NCI-H1092 treated with DMSO at 0.1 percent for 48 hours (cell line): ENCODE measurements at regions not wholly inside any gene's neighbourhood (a gene's known extent, or its start where the extent isn't known, plus 50 kb on each side); places are given as distances from the start of the nearest gene placed in this dataset.
"Not testable (repeated sequence)": the region's sequence is repeated elsewhere in the genome, so short reads cannot be mapped to it uniquely, and the experiment has no call there.

Source experiments
- DNase-seq: peaks from one replicate; lab custom pipeline; 2025; lab: John Stamatoyannopoulos, UW

DNA sequence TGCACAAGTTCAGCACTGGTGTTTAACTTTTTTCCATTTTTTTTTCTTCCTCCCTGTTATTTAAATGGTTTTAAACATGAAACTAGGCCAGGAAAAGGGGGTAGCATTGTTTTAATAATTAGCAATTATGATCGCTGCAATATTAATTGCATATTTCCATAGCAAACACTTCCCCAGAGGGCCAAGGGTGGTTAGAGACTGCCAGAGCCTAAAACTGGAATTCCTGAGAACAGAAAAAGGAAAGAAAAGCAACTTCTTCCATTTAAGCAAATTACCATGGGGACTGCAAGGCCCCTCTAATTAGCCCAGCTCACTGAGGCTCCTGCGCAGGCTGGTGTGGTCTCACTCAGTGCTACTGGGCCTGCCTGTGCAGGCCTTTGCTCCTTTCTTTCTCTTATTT, 201.5 kb downstream of the SMAD2 start:
- DNase-seq = no peak

DNA sequence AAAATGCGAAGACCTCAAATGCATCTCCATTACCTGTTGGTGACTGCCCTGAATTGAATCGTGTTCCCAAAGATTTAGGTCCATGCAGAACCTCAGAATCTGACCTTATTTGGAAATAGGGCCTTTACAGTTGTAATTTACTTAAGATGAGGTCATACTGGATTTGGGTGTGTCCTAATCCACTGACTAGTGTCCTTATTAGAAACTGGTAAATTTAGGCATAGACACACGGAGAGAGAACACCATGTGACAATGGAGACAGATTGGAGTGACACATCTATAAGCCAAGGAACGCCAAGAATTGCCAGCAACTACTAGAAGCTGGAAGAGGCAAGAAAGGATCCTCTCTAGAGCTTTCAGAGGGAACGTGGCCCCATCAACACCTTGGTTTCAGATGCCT, 203.1 kb downstream of the SMAD2 start:
- DNase-seq = no peak

DNA sequence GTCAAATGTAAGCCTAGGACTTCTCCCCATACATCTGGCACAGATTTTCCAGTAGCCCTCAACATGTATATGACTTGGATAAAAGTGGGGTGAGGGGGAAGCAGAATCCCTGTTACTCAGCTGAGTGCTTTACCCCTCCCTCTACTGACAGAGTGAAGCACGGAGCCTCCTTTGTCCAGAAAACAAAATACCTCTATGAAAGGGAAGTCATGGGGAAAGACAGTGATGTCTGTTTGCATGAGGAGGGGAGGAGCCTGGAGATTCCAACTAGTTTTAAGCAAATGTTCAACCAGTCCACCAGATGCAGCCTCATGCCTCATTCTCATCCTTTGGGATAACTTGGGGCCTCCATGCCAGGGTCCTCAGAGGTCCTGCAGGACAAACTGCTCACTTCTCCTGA, 203.9 kb downstream of the SMAD2 start:
- no peak for DNase-seq

DNA sequence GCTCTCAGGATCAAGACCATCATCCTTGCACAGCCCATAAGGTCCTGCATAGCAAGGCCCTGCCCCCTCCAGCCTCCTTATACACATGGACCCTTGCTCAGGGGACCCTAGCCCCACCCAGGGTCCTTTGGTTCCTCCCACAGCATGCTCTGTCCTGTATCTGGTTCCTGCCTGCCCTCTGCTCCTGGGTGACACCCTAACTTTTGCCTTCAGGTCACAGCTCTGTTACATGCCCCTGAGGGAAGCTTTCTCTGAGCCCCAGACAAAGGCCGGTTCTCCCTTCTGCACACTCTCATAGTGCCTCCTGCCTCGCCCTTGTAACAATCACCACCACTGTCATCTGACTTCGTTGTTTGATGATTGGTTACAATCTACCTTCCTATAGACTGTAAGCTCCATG, 204.8 kb downstream of the SMAD2 start:
- DNase-seq = no peak

DNA sequence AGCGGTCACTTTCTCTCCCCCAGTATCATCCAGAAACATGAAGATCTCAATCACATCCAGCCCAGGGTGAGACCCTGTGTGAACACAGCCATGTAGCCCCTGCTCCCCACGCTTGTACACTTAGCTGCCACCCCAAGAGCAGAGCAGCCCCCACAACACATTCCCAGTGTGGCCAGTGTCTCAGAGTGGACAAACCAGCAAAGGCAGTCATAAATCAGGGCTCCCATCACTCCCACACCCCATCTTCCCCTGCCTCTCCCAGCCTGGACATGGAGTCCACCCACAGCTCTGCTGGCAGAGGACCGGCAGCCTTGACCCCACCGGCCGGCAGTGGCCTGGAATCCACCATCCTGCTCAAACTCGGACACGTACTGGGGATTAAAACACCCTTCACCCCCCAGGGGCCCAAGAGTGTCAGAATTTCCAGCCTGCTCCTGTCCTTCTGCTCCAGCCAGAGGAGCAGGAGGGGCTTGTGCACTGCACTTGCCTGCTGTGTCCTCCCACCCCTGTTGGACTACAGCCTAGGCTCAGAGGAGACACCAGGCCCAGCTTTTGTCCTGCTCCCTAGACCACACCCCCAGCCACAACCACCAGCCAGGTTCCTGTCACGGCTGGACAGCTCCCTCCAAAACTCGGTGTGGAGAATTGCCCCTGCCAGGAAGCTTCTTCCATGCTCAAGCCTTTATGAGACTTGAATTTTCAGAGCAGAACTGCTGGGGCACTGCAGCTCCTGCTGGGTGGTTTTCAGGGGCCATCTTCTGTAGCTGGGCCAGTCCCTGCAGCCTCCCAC, 206.1 kb downstream of the SMAD2 start:
- no peak for DNase-seq

DNA sequence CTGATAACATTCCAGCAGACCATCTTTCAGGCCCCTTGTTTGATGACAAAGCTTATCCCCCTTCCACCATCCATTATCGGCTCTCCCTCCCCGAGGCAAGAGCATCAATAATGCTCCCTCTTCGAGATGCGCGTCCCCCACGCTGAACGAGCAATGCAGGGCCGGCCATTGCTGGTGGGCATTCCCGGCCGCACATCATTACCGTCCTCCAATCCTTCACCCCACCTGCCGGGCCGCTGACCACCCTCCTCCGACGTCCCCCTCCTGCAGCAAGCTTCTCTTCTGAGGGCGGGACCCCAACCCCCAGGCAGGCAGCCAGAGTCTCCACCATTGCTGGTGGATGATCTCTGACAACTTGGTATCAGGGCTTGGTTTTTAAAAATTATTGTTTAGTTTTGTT, 208.6 kb downstream of the SMAD2 start:
- no peak for DNase-seq

DNA sequence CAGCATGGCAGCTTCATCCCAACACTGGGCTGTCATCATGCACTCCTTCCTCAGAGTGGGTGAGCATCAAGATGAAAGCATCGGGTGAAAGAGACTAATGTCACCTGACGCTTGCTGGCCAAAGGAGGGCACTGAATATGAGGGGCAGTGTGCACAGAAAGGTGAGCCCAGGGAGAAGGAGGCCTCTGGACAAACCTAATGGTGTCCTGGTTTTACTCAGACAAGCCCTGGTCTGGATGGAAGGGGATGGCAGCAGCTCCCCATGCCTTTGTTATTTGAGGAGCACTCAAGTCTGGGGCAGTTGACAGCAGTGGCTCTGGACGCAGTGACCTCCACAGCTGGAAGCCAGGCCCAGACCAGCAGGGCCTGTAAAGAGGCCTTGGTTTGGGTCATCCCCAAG, 209.7 kb downstream of the SMAD2 start:
- no peak for DNase-seq

DNA sequence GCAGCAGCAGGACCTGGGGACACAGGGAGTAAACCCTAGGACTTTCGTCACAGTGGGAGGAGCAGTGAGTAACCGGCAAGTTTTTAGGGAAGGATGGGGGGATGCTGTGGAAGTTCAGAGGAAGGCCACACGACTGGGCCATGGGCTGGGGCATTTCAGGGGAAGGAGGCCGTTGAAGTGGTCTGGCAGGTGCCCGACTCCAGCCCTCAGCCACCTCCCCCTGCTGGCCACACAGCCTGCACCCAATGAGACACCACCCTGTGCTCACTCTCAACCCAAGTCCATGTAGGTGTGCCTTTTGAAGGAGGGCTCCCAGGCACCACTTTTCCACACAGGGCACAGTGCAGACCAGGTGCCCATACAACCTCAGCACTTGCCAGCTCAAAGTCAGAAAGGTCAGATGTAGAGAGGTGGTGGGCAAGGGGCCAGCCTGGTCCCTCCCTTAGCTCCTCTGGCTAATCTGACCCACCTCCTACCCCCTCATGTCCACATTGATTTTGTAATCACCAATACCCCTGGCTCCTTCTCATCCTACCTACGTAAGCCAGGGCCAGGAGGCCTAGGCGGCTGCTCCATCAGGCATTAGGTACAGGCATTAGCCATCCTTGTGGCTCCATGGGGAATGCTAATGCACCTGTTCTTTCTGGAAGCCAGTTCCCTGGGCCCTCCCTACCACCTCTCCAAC, 211.2 kb downstream of the SMAD2 start:
- no peak for DNase-seq

DNA sequence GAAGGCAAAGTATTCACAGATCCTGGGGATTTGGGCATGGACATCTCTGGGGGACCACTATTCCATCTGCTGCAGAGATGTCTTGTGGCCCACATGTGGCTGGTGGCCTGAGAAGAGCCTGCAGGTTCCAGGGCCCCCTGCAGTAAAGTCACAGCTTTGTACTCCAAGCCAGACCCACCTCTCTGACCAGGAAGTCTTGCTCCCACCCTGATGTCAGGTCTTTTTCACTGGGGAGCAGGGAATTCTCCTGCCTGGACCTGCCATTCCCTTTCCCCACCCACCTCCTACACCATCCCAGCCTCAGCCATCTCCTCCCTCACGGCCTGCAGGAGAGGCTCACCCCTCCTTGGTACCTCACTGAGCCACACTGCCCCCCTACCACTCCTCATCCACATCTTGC, 211.8 kb downstream of the SMAD2 start:
- DNase-seq = no peak

DNA sequence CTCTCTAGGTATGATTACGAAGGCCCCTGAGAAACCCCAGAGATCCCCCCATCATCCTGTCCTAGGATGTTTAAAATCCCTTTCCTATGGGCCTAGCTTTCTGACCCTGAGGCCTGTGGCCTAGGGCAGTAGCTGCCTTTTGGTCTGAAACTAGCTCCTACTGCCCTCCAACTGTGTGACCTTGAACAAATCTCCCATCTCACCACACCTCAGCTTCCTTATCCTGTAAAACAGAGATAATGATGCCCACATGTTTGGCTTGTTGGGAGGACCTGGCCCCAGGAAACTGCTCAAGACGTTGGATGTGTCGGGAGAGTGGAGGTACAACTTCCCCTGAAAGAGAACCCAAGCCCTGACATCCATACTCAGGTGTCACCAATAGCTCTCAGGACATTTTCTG, 213.2 kb downstream of the SMAD2 start:
- DNase-seq = no peak

DNA sequence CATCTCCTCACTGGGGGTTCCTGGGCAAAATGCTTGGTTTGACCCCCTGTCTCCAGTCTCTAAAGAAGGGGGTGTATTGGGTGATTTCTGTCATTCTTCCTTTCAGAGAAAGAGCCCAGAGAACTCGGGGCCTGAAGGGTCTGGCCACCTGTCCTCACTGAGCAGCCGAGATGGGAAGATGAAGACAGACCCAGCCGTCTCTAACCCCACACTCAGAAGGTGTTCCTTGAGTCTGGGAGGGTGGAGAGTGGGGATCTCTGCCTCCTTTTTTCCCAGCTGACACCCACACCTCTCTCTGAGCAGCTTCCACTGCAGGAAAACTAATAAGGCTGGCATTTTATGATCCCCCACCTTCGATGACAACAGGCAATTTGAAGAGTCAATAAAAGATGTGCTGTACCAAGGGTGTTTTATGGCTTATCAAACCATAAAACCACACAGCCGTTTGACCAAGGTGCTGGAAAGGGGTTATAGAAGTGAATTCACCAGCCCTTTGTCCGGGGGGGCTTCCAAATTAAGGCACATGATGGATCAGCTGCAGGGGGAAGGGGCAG, 213.8 kb downstream of the SMAD2 start:
- no peak for DNase-seq

DNA sequence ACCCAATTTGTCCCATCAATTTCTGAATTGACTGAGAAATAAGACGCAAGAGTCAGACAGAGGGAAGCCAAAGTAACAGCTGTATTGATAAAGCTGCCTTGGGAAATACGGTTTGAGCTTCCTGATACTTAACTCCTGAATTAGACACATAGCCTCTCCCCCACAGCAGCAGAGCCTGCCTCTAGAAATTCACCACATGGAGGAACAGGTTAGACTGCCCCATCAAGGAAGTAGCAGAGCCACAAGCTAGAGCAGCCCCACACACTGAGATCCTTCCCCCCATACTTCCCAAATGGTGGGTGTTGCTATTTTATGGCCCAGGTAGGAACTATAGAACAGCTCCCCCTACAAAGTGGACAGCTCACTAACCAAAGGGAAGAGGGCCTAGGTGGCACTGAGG, 220.0 kb downstream of the SMAD2 start:
- no peak for DNase-seq

DNA sequence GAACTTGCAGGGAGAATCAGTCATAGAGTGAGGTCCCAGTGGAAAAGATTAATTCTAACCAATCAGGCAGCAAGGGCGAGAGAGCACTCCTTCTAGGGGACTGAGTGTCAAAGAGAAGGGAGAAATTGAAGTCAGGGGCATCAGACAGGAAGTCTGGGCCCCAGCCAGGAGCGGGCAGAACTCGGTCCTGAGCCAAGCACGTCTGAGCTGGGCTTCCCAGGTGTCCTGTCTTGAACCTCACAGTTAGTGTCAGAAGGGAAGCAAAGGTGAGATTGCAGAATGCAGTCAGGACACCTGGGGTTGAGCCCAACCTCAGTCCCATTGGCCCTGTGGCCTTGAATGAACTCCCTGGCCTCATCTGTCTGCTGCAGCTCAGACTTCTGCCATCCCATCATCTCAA, 220.9 kb downstream of the SMAD2 start:
- no peak for DNase-seq

DNA sequence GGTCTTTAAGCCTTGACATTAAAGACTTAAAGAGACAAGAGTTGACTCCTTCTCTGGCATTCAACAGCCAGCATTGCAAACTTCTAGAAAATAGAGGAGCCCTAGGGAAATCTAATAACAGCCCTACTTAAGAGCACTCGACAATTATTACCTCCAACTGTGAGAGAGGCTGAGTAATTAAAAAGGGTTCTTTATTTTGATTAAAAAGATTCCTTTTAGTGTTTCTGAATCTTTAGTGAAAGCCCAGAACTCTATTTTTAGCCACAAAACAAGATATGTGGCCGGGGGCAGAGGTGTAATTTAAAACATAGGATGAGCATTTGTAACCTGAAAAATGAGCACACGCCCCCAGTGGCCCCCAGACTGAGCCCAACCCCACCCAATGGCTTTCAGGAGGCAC, 222.3 kb downstream of the SMAD2 start:
- DNase-seq = no peak

DNA sequence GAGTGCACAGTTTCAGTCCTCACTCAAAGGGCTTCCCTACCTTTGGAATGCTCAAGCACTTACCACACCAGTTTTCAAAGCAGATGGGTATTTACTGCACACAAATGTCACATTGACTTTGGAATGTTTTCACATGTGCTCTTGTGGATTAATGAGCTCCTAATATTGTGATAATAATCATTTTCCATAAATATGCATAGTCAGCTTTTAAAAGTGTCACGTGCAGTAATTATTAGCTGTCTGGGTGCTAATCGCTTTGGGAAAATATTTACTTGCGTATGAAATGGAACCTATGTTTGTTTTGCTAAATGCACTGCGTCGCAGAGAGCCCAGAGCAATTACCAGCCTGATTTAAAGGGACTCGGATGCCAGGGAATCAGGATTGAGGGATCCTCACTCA, 229.3 kb downstream of the SMAD2 start:
- no peak for DNase-seq

DNA sequence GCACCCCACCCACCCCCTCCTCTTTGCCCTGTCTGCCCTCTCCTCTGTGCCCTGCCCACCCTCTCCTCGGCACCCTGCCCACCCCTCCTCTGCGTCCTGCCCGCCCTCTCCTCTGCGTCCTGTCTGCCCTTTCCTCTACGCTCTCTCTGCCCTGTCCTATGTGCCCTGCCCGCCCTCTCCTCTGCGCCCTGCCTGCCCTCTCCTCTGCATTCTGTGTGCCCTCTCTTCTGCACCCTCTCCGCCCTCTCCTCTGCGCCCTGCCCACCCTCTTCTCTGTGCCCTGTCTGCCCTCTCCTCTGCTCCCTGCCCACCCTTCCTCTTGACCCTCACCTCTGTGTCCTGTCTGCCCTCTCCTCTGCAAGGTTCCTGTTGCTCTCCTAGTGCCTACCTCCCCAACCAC, 233.6 kb downstream of the SMAD2 start:
- no peak for DNase-seq

DNA sequence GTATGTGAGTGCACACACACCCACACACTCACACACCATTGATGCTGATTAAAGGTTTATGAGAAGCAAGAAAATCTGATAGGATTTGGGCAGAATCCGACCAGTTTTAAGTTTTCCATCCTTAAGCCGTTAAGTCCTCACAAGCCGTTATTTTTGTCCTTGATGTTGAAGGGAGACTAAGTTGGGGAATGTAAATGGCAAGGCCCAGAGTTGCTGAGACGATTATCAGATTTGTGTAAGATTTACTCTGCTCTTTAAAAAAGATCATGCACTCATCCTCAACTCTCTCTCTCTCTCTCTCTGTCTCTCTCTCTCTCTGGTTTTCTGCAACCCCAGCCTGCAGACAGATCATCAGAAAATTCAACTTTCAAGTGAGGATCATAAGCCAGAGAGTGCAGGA, 238.8 kb downstream of the SMAD2 start:
- DNase-seq = no peak

DNA sequence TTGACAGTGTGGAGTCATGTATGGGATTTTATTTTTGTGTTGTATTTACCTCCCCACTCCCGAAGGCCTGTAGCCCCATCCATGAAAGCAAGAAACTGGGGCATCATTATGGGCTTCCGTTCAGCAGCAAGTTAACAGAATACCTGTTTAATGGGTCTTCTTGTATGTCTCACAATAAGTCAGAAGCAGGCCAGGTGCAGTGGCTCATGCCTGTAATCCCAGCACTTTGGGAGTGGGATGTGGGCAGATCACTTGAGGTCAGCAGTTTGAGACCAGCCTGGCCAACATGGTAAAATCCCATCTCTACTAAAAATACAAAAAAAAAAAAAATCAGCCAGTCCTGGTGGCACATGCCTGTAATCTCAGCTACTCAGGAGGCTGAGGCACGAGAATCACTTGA, 239.7 kb downstream of the SMAD2 start:
- DNase-seq = not testable (repeated sequence)

DNA sequence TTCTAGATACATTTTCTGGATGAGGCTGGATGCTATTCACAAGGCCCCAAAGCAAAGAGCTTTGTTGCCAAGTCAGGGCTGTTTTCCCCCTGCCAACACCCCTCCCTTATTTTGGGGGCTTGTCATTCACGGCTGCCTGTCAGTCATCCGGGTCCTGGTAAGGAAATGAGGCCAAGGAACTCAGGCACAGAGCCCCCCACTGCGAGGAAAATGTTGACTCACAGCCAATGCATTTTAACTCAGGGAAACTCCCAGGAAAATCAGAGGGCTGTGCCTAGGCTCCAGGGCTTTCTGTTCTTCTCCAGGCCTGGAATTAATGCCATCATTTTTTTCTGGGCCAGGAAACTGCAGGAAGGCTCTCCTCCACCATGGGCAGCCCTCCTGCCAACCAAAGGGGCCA, 241.1 kb downstream of the SMAD2 start:
- no peak for DNase-seq

DNA sequence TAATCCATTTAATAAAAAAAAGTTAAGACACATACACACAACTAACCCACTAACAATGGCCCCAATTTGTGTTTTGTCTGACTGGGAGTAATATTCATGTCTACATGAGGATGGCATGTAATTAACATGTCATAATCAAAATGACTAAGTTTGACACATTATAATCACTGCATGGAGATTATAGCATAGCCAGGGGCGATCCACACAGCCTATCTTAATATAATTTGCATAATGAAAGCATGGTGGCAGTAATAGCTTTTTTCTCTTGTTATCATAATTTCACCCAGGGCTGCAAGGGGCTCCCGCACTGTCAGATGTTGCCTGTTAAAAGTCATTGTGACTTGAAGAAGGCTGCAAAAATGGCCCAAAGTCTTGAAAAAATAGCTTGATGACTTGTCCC, 243.7 kb downstream of the SMAD2 start:
- DNase-seq = no peak

DNA sequence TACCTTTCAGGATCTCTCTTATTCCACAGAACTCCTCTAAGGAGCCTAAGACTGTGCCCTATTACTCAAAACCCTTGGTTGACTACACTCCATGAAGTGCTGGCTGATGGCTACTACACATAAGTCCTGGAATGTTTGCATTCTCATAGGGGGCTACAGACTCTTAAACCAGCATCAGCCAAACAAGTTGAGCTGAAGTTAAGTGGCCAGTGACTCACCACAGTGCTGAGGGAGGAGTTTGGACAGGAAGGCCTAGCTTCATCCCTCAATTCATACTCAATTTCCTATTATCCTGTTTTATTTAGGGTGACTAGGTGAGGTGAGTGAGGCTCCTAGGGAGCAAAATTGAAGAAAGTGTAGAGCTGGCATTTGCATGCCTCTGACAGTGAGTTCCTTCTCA, 246.7 kb downstream of the SMAD2 start:
- no peak for DNase-seq

DNA sequence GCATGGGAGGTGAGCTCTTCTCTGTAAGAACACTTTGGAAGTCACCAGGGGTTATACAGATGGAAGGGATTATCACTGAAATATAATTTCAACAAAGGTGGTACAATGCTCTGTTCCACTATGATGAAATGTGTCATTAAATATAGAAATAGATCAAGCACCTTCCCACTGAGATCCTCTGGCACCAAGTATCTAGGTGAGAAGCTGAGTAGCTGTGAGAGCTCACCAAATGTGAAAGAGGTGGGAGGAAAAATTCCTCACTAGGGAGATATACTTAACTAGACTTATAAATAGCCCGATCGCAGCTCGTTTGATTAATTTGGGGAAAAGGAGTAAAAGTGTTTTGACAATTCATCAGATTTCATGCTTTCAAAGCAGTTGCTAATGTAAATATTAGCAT, 247.6 kb downstream of the SMAD2 start:
- no peak for DNase-seq

DNA sequence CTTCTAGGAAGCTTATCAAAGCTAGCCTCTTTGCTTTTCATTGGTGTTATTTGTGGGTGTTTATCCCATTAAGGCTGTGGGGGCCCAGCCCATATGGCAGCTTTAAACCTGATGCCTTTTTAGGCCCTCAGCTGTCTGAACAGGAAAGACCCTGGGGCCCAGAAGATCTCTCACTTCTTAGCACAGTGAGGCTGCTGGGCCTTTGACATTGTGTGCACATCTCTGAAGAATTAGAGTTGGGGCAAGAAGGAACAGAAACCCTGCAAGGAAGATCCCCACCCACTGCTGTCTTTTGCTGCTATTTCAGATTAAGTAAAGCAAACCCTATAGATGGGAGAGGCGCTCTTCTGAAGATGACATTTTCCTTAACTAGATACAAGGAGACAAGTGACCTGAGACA, 250.0 kb downstream of the SMAD2 start:
- no peak for DNase-seq

DNA sequence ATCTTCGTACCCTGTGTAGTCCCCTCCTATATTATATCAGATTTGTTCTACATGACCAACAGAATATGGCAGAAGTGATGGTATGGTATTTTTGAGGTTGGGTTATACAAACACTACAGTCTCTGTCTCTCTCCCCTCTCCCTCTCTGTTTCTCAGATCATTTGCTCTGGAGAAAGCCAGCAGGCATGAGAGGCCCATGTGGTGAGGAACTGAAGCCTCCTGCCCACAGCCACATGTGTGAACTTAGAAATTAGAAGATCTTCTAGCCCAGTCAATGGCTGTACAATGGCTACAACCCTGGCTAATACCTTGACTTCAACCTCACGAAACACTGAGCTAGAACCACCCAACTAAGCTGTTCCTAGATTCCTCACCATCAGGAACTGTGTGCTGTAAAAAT, 250.6 kb downstream of the SMAD2 start:
- no peak for DNase-seq
